DMS79 (cell line): ENCODE measurements at regions not wholly inside any gene's neighbourhood (a gene's known extent, or its start where the extent isn't known, plus 50 kb on each side); places are given as distances from the start of the nearest gene placed in this dataset.
"Not testable (repeated sequence)": the region's sequence is repeated elsewhere in the genome, so short reads cannot be mapped to it uniquely, and the experiment has no call there.

Source experiments
- DNase-seq: peaks from one replicate; lab custom pipeline; 2025; lab: John Stamatoyannopoulos, UW

GRCh38 chr10:78648256-78648860 is 420.4 kb upstream of the ZMIZ1 start:
- no peak for DNase-seq

GRCh38 chr10:78649429-78649828 is 419.3 kb upstream of the ZMIZ1 start:
- no peak for DNase-seq

- DNase-seq: no peak
Observed at GRCh38 chr10:78650122-78650521, 418.6 kb upstream of the ZMIZ1 start.

- no peak for DNase-seq
Observed at GRCh38 chr10:78651287-78651686, 417.5 kb upstream of the ZMIZ1 start.

GRCh38 chr10:78653555-78653954 is 415.2 kb upstream of the ZMIZ1 start:
- no peak for DNase-seq

- no peak for DNase-seq
Observed at GRCh38 chr10:78654047-78654590, 414.6 kb upstream of the ZMIZ1 start.

GRCh38 chr10:78655979-78656378 is 412.8 kb upstream of the ZMIZ1 start:
- DNase-seq: no peak

- DNase-seq: no peak
Observed at GRCh38 chr10:78656417-78657162, 412.2 kb upstream of the ZMIZ1 start.

- DNase-seq: no peak
Observed at GRCh38 chr10:78657163-78657861, 411.5 kb upstream of the ZMIZ1 start.

GRCh38 chr10:78657862-78658165 is 411.0 kb upstream of the ZMIZ1 start:
- DNase-seq: no peak

GRCh38 chr10:78658645-78659597 is 409.8 kb upstream of the ZMIZ1 start:
- DNase-seq: no peak

- DNase-seq: no peak
Observed at GRCh38 chr10:78659598-78659967, 409.2 kb upstream of the ZMIZ1 start.

GRCh38 chr10:78660446-78661106 is 408.2 kb upstream of the ZMIZ1 start:
- DNase-seq: no peak

- DNase-seq: no peak
Observed at GRCh38 chr10:78663721-78664120, 405.0 kb upstream of the ZMIZ1 start.

- no peak for DNase-seq
Observed at GRCh38 chr10:78664929-78665553, 403.7 kb upstream of the ZMIZ1 start.

GRCh38 chr10:78672918-78673317 is 395.8 kb upstream of the ZMIZ1 start:
- DNase-seq: no peak

- not testable (repeated sequence) for DNase-seq
Observed at GRCh38 chr10:78681141-78681540, 387.6 kb upstream of the ZMIZ1 start.

GRCh38 chr10:78681986-78682385 is 386.8 kb upstream of the ZMIZ1 start:
- not testable (repeated sequence) for DNase-seq

GRCh38 chr10:78684947-78685346 is 383.8 kb upstream of the ZMIZ1 start:
- DNase-seq: peak; percentile 38

- no peak for DNase-seq
Observed at GRCh38 chr10:78685466-78686103, 383.2 kb upstream of the ZMIZ1 start.
